Activated T-cell treated with anti-CD3 and anti-CD28 coated beads, Interleukin-2, amount 50 U/mL, for 4 hours (primary cell): ENCODE measurements at regions not wholly inside any gene's neighbourhood (a gene's known extent, or its start where the extent isn't known, plus 50 kb on each side); places are given as distances from the start of the nearest gene placed in this dataset.

Experiments used
- ATAC-seq, 2 donors: fragments of 200-7000 bp; cut with Tn5 transposase; one replicate each; pipeline ENCODE4 v1.10.0; 2021
- DNase-seq: peaks from one replicate; pipeline ENCODE4 v3.0.0-alpha.2; 2020
- H3K27me3 Mint-ChIP-seq: one replicate; pipeline ENCODE4 v1.8.0; 2021; ENCODE audit warnings: low read depth, mixed read lengths
- H3K36me3 Mint-ChIP-seq: one replicate; pipeline ENCODE4 v1.8.0; 2022; ENCODE audit warnings: mixed read lengths; ENCODE audit not compliant: insufficient read depth
- H3K4me1 Mint-ChIP-seq: one replicate; pipeline ENCODE4 v1.8.0; 2021; ENCODE audit warnings: low read depth, mixed read lengths
- H3K4me3 Mint-ChIP-seq: one replicate; pipeline ENCODE4 v1.8.0; 2021; ENCODE audit warnings: mild to moderate bottlenecking, moderate library complexity, mixed read lengths
- H3K9me3 Mint-ChIP-seq: one replicate; pipeline ENCODE4 v1.8.0; 2021; ENCODE audit warnings: mixed read lengths

- H3K27me3 Mint-ChIP-seq: peaks cover 15% of the 10 kb centered on the region
- no peak for DNase-seq
- H3K4me1 Mint-ChIP-seq: no peaks in the 10 kb centered on the region
- ATAC-seq: no peak
- no peaks in the 10 kb centered on the region for H3K9me3 Mint-ChIP-seq
- H3K36me3 Mint-ChIP-seq: no peaks in the 10 kb centered on the region
- H3K4me3 Mint-ChIP-seq: no peak overlapping the region
Measured at GRCh38 chr10:3287572-3288445, 115.2 kb upstream of the PITRM1 start.

GRCh38 chr10:3282674-3283017 is 110.1 kb upstream of the PITRM1 start:
- no peaks in the 10 kb centered on the region for H3K9me3 Mint-ChIP-seq
- DNase-seq: no peak
- H3K27me3 Mint-ChIP-seq: peaks cover 23% of the 10 kb centered on the region
- H3K4me1 Mint-ChIP-seq: peaks cover 2% of the 10 kb centered on the region
- H3K4me3 Mint-ChIP-seq: no peak overlapping the region
- ATAC-seq: no peak
- no peaks in the 10 kb centered on the region for H3K36me3 Mint-ChIP-seq

- peaks cover 2% of the 10 kb centered on the region for H3K4me1 Mint-ChIP-seq
- no peak for ATAC-seq
- peaks cover 27% of the 10 kb centered on the region for H3K27me3 Mint-ChIP-seq
- DNase-seq: no peak
- H3K9me3 Mint-ChIP-seq: no peaks in the 10 kb centered on the region
- no peak overlapping the region for H3K4me3 Mint-ChIP-seq
- no peaks in the 10 kb centered on the region for H3K36me3 Mint-ChIP-seq
Measured at GRCh38 chr10:3281941-3282673, 109.5 kb upstream of the PITRM1 start.

DNA sequence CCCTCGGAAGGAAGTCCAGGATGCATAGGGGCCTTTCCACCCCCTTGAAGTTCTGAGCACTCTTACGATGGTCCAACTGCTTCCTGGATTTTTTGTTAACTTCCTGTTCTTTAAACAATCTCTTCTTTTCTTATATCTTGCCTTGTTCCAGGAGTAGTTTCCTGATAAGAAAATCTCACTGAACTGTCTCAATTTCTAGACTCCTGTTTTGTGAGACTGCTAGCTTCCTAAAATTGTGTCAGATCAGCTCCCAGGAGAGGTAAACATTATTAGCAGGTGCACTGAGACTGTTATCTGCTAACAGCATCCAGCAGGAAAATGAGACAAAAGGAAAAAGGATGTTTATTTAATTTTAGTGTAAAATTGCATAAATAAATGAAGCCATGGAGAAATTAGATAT is 106.2 kb upstream of the PITRM1 start:
- Mint-ChIP-seq H3K4me1 (peaks cover 2% of the 10 kb centered on the region), H3K4me3 (no peak overlapping the region), H3K9me3 (no peaks in the 10 kb centered on the region), H3K36me3 (no peaks in the 10 kb centered on the region), H3K27me3 (peaks cover 30% of the 10 kb centered on the region)
- ATAC-seq (no peak), DNase-seq (no peak)

GRCh38 chr10:3277566-3277965 is 105.0 kb upstream of the PITRM1 start:
- Mint-ChIP-seq H3K4me1 (peaks cover 2% of the 10 kb centered on the region), H3K4me3 (no peak overlapping the region), H3K36me3 (no peaks in the 10 kb centered on the region), H3K9me3 (no peaks in the 10 kb centered on the region), H3K27me3 (peaks cover 33% of the 10 kb centered on the region)
- DNase-seq: no peak
- no peak for ATAC-seq

GRCh38 chr10:3274414-3274813 is 101.8 kb upstream of the PITRM1 start:
- Mint-ChIP-seq H3K9me3 (no peaks in the 10 kb centered on the region), H3K4me3 (no peak overlapping the region), H3K4me1 (peaks cover 2% of the 10 kb centered on the region), H3K36me3 (no peaks in the 10 kb centered on the region), H3K27me3 (peaks cover 35% of the 10 kb centered on the region)
- ATAC-seq: no peak
- no peak for DNase-seq

GRCh38 chr10:3273966-3274365 is 101.4 kb upstream of the PITRM1 start:
- H3K4me3 Mint-ChIP-seq: no peak overlapping the region
- peaks cover 2% of the 10 kb centered on the region for H3K4me1 Mint-ChIP-seq
- H3K27me3 Mint-ChIP-seq: peaks cover 38% of the 10 kb centered on the region
- no peaks in the 10 kb centered on the region for H3K9me3 Mint-ChIP-seq
- no peak for DNase-seq
- no peaks in the 10 kb centered on the region for H3K36me3 Mint-ChIP-seq
- no peak for ATAC-seq

GRCh38 chr10:3272300-3272699 is 99.7 kb upstream of the PITRM1 start:
- Mint-ChIP-seq H3K4me1 (no peaks in the 10 kb centered on the region), H3K36me3 (no peaks in the 10 kb centered on the region), H3K9me3 (no peaks in the 10 kb centered on the region), H3K27me3 (peaks cover 30% of the 10 kb centered on the region), H3K4me3 (no peak overlapping the region)
- no peak for DNase-seq
- no peak for ATAC-seq

GRCh38 chr10:3271354-3272115 is 99.0 kb upstream of the PITRM1 start:
- no peaks in the 10 kb centered on the region for H3K4me1 Mint-ChIP-seq
- H3K27me3 Mint-ChIP-seq: peaks cover 24% of the 10 kb centered on the region
- ATAC-seq: no peak
- no peak for DNase-seq
- no peaks in the 10 kb centered on the region for H3K9me3 Mint-ChIP-seq
- H3K4me3 Mint-ChIP-seq: no peak overlapping the region
- no peaks in the 10 kb centered on the region for H3K36me3 Mint-ChIP-seq

DNA sequence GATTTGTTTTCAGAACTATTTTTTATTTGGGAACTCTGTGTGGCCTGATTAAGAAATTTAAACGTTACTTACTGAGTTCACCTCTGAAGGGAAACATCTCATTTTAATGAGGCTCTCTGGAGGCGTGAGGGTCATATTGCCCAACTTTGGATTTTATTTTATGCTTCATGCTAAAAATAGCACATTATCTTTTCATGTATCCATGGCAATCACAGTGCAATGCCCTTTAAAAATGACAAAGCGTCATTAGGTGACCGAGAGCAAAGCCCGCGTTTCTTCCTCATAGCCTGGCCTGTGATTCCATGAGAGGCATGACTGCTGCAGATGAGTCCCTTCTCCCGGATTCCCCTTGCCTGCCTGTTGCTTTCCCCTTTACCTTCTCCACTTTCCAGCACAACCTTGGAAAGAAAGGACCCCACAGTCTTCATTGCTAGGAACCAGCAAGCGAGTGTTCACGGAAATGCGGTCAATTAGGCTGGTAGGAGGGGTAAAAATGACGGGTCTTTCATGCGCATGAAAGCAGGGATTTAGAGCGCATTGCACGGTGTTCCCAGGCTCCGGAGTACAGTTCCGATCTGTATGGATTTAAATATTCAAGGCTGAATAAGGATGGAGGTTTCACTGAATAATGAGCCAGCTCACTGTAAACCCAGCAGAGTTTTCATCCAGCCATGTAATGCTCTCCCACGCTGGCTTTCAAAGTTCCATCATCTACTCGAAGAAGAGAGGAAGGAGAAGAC is 98.2 kb upstream of the PITRM1 start:
- Mint-ChIP-seq H3K36me3 (no peaks in the 10 kb centered on the region), H3K4me3 (no peak overlapping the region), H3K4me1 (no peaks in the 10 kb centered on the region), H3K27me3 (peaks cover 26% of the 10 kb centered on the region), H3K9me3 (no peaks in the 10 kb centered on the region)
- DNase-seq (no peak), ATAC-seq (no peak)

DNA sequence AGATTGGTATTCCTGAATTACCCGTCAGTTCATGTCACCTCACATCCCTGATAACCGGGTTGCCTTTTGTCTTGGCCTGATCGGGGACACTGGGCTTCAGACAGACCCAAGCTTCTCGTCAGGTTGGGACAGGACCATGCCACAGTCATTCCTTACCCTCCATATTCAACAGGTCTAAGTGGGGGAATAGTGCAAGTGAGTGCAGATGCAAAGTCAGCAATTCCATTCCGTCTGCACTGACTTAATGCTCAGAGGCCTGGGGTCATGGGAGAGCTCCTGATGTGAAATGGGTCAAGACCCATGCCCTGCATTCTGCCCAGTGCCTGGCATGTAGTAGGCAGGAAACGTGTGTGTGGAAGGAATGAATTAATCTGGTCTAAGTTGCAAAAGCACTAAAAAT is 95.4 kb upstream of the PITRM1 start:
- Mint-ChIP-seq H3K4me1 (no peaks in the 10 kb centered on the region), H3K4me3 (no peak overlapping the region), H3K9me3 (no peaks in the 10 kb centered on the region), H3K36me3 (no peaks in the 10 kb centered on the region), H3K27me3 (peaks cover 20% of the 10 kb centered on the region)
- ATAC-seq: no peak
- no peak for DNase-seq

GRCh38 chr10:3265088-3265487 is 92.5 kb upstream of the PITRM1 start:
- Mint-ChIP-seq H3K4me1 (no peaks in the 10 kb centered on the region), H3K36me3 (no peaks in the 10 kb centered on the region), H3K9me3 (no peaks in the 10 kb centered on the region), H3K4me3 (no peak overlapping the region), H3K27me3 (peaks cover 16% of the 10 kb centered on the region)
- DNase-seq (no peak), ATAC-seq (no peak)

DNA sequence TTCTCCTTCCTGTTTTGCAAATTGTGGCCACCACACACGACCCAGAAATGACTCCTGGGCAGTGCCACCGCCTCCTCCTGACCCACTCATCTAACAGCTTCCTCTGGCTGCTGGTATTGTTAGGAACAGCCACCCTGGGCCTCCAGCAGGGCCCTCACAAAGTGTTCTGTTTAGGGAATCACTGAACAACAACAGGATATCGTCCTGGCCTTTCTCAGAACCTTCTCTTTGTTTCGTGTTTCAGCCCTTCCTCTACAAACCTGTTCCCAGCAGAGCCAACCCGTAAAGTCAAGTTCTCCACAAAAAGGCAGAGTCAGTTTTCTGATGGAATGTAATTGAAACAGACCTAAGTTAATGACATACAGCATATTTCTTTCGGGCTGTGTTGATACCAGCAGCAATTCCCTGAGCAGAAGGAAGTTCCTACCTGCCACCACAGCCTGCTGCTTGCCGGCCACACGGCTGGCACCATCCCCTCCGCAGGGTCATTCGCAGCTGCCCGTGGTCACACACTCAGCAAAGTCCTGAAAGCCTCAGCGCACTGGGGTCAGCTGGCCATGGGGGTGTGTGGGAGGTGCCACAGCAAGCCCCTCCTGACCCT is 91.7 kb upstream of the PITRM1 start:
- no peaks in the 10 kb centered on the region for H3K9me3 Mint-ChIP-seq
- no peaks in the 10 kb centered on the region for H3K4me1 Mint-ChIP-seq
- H3K4me3 Mint-ChIP-seq: no peak overlapping the region
- no peak for DNase-seq
- H3K36me3 Mint-ChIP-seq: no peaks in the 10 kb centered on the region
- no peak for ATAC-seq
- H3K27me3 Mint-ChIP-seq: peaks cover 10% of the 10 kb centered on the region

DNA sequence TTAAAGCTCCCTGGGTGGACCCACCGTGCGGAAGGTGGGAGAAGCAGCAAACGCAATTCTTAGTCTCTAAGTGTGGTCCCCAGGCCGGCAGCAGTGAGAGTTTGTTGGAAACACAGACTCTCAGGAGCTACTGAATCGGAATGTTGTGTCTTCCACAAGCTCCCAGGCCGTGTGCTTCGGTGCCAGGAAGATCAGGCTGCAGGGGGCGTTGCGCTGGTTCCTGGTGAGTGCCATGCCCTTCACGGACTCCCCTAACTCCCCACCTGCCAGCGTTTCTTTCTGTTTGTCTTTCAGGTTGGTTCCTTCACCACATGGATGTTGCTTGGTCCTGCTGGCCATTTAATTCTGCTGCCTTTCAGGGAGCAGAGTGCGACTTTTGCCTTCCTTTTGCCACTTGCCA is 91.2 kb upstream of the PITRM1 start:
- no peak for ATAC-seq
- Mint-ChIP-seq H3K4me3 (no peak overlapping the region), H3K4me1 (no peaks in the 10 kb centered on the region), H3K27me3 (peaks cover 11% of the 10 kb centered on the region), H3K9me3 (no peaks in the 10 kb centered on the region), H3K36me3 (no peaks in the 10 kb centered on the region)
- DNase-seq: no peak
